Erythroblast (primary cell): ENCODE measurements at regions not wholly inside any gene's neighbourhood (a gene's known extent, or its start where the extent isn't known, plus 50 kb on each side); places are given as distances from the start of the nearest gene placed in this dataset.

Experiments used
- GATA1 ChIP-seq: IDR thresholded peaks from 2 replicates; pipeline ENCODE4 v1.6.1; 2011; ENCODE audit warnings: low read depth, mild to moderate bottlenecking, control low read depth, low read length, moderate library complexity
- POLR2A ChIP-seq: IDR thresholded peaks from 2 replicates; pipeline ENCODE4 v1.6.1; 2011; ENCODE audit warnings: mild to moderate bottlenecking, low read length

DNA sequence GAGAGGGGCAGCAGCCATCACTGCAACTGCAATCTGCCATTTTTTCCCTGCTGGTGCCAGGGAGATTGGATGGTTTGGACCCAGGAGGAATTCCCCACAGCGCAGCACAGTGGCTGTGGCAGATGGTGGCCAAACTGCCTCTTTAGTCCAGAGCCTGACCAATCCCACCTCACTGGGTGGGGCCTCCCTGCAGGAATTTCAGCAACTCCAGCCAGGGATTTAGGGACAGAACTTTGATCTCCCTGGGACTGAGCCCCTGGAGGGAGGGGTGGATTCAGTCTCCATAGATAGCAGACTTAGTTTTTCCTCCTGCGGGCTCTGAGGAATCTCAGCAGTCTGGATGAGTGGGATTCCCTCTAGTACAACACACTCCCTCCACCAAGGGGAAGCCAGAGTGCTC is 179.7 kb upstream of the WDR11 start:
- TF ChIP-seq POLR2A: no peak
- no peak for TF ChIP-seq GATA1
